ENCODE measurements at regions not wholly inside any gene's neighbourhood (a gene's known extent, or its start where the extent isn't known, plus 50 kb on each side); places are given as distances from the start of the nearest gene placed in this dataset.

GRCh38 chr2:14735696-14736095, 103.2 kb downstream of the LRATD1 start:
- H3K4me1 ChIP-seq (ENCODE audit: control insufficient read depth, extremely low read depth, insufficient read depth, low read length) = no peaks in the 10 kb centered on the region
- no peak overlapping the region for H2AFZ ChIP-seq (ENCODE audit: low read length)
- no peak overlapping the region for H3K9ac ChIP-seq (ENCODE audit: insufficient read depth, low read length)
- no peak overlapping the region for H3K27ac ChIP-seq (ENCODE audit: insufficient read depth, low read length)
- no peaks in the 10 kb centered on the region for H3K9me3 ChIP-seq (ENCODE audit: control insufficient read depth, insufficient read depth, low read depth, low read length)
- H3K27me3 ChIP-seq (ENCODE audit: control insufficient read depth, insufficient read depth, low read length) = no peaks in the 10 kb centered on the region
- H4K20me1 ChIP-seq (ENCODE audit: control insufficient read depth, extremely low read depth, insufficient read depth, low read length) = no peaks in the 10 kb centered on the region
- TF ChIP-seq EZH2 (IDR thresholded peaks at IDR 0.05; ENCODE audit: low read length, missing control alignments) (no peak), CTCF (conservative IDR thresholded peaks at IDR 0.05 in 1 of 2, IDR thresholded peaks at IDR 0.05 in 1 of 2; ENCODE audit: low read depth in 1 of 2, low read length in 2 of 2) (no peak)
- DNase-seq (ENCODE audit: low read depth in 2 of 2) = no peak
- no peaks in the 10 kb centered on the region for H3K36me3 ChIP-seq (ENCODE audit: control insufficient read depth, insufficient read depth, low read length)
- H3K4me2 ChIP-seq (ENCODE audit: extremely low read depth, insufficient read depth, low read length) = no peak overlapping the region
- no peaks in the 10 kb centered on the region for H3K79me2 ChIP-seq (ENCODE audit: control insufficient read depth, insufficient read depth, low read length)
- H3K4me3 ChIP-seq (replicated peaks in 1 of 4; ENCODE audit: control extremely low read depth in 1 of 4, insufficient read depth in 1 of 4, low read depth in 3 of 4, low read length in 4 of 4) = no peak overlapping the region

- no peak overlapping the region for H3K4me2 ChIP-seq (ENCODE audit: extremely low read depth, insufficient read depth, low read length)
- no peaks in the 10 kb centered on the region for H3K9me3 ChIP-seq (ENCODE audit: control insufficient read depth, insufficient read depth, low read depth, low read length)
- TF ChIP-seq CTCF (conservative IDR thresholded peaks at IDR 0.05 in 1 of 2, IDR thresholded peaks at IDR 0.05 in 1 of 2; ENCODE audit: low read depth in 1 of 2, low read length in 2 of 2) (no peak), EZH2 (IDR thresholded peaks at IDR 0.05; ENCODE audit: low read length, missing control alignments) (no peak)
- no peak overlapping the region for H3K4me3 ChIP-seq (replicated peaks in 1 of 4; ENCODE audit: control extremely low read depth in 1 of 4, insufficient read depth in 1 of 4, low read depth in 3 of 4, low read length in 4 of 4)
- H3K27ac ChIP-seq (ENCODE audit: insufficient read depth, low read length) = no peak overlapping the region
- no peak overlapping the region for H3K9ac ChIP-seq (ENCODE audit: insufficient read depth, low read length)
- H3K4me1 ChIP-seq (ENCODE audit: control insufficient read depth, extremely low read depth, insufficient read depth, low read length) = no peaks in the 10 kb centered on the region
- no peak overlapping the region for H2AFZ ChIP-seq (ENCODE audit: low read length)
- DNase-seq (ENCODE audit: low read depth in 2 of 2) = no peak
- H4K20me1 ChIP-seq (ENCODE audit: control insufficient read depth, extremely low read depth, insufficient read depth, low read length) = no peaks in the 10 kb centered on the region
- no peaks in the 10 kb centered on the region for H3K79me2 ChIP-seq (ENCODE audit: control insufficient read depth, insufficient read depth, low read length)
- H3K36me3 ChIP-seq (ENCODE audit: control insufficient read depth, insufficient read depth, low read length) = no peaks in the 10 kb centered on the region
- H3K27me3 ChIP-seq (ENCODE audit: control insufficient read depth, insufficient read depth, low read length) = no peaks in the 10 kb centered on the region
These were observed 104.7 kb downstream of the LRATD1 start for GRCh38 chr2:14737201-14737600.

GRCh38 chr2:14743861-14744260, 111.3 kb downstream of the LRATD1 start:
- TF ChIP-seq EZH2 (IDR thresholded peaks at IDR 0.05; ENCODE audit: low read length, missing control alignments) (no peak), CTCF (conservative IDR thresholded peaks at IDR 0.05 in 1 of 2, IDR thresholded peaks at IDR 0.05 in 1 of 2; ENCODE audit: low read depth in 1 of 2, low read length in 2 of 2) (no peak)
- H3K4me1 ChIP-seq (ENCODE audit: control insufficient read depth, extremely low read depth, insufficient read depth, low read length) = no peaks in the 10 kb centered on the region
- no peak overlapping the region for H2AFZ ChIP-seq (ENCODE audit: low read length)
- no peak overlapping the region for H3K27ac ChIP-seq (ENCODE audit: insufficient read depth, low read length)
- no peaks in the 10 kb centered on the region for H3K79me2 ChIP-seq (ENCODE audit: control insufficient read depth, insufficient read depth, low read length)
- H3K4me2 ChIP-seq (ENCODE audit: extremely low read depth, insufficient read depth, low read length) = no peak overlapping the region
- H3K9me3 ChIP-seq (ENCODE audit: control insufficient read depth, insufficient read depth, low read depth, low read length) = peaks cover 4% of the 10 kb centered on the region
- no peaks in the 10 kb centered on the region for H3K27me3 ChIP-seq (ENCODE audit: control insufficient read depth, insufficient read depth, low read length)
- no peak overlapping the region for H3K9ac ChIP-seq (ENCODE audit: insufficient read depth, low read length)
- DNase-seq (ENCODE audit: low read depth in 2 of 2) = no peak
- no peaks in the 10 kb centered on the region for H4K20me1 ChIP-seq (ENCODE audit: control insufficient read depth, extremely low read depth, insufficient read depth, low read length)
- no peaks in the 10 kb centered on the region for H3K36me3 ChIP-seq (ENCODE audit: control insufficient read depth, insufficient read depth, low read length)
- no peak overlapping the region for H3K4me3 ChIP-seq (replicated peaks in 1 of 4; ENCODE audit: control extremely low read depth in 1 of 4, insufficient read depth in 1 of 4, low read depth in 3 of 4, low read length in 4 of 4)
